Iris pigment epithelial cell (primary cell): ENCODE measurements at regions not wholly inside any gene's neighbourhood (a gene's known extent, or its start where the extent isn't known, plus 50 kb on each side); places are given as distances from the start of the nearest gene placed in this dataset.
"Not testable (repeated sequence)": the region's sequence is repeated elsewhere in the genome, so short reads cannot be mapped to it uniquely, and the experiment has no call there.

Experiments
- DNase-seq: peaks from one replicate; pipeline ENCODE4 v3.0.0-alpha.2; 2011; ENCODE audit warnings: low read depth

DNA sequence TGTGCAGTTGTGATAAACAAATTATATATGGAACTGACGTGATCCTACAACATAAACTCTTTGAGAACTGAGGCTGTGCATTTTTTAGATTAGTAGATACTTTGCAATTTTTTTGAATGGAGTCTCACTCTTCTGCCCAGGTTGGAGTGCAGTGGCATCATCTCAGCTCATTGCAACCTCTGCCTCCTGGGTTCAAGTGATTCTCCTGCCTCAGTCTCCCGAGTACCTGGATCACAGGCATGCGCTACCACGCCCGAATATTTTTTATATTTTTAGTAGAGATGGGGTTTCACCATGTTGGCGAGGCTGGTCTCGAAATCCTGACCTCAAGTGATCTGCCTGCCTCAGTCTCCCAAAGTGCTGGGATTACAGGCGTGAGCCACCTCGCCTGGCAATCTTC lies 145.9 kb downstream of the POTEH start:
- DNase-seq = not testable (repeated sequence)

DNA sequence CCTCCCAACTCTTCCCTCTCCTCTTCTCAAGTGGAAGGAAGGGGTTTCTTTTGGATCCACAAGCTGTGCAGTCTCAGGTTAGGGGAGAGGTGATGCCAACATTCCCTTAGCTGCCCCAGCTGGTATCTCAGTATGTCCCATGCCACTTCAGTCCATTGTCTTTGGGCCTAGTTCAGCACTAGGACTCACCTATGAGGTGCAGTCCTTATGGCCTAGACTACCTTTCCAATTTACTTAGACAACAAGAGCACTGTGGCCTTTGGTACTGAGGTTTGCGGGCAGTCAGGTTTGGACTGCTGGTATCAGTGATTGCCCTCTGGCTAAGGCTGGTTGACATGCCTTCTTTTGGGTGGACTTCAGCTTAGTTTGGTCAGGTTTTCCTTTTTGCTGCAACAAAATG lies 159.9 kb downstream of the POTEH start:
- DNase-seq = not testable (repeated sequence)

DNA sequence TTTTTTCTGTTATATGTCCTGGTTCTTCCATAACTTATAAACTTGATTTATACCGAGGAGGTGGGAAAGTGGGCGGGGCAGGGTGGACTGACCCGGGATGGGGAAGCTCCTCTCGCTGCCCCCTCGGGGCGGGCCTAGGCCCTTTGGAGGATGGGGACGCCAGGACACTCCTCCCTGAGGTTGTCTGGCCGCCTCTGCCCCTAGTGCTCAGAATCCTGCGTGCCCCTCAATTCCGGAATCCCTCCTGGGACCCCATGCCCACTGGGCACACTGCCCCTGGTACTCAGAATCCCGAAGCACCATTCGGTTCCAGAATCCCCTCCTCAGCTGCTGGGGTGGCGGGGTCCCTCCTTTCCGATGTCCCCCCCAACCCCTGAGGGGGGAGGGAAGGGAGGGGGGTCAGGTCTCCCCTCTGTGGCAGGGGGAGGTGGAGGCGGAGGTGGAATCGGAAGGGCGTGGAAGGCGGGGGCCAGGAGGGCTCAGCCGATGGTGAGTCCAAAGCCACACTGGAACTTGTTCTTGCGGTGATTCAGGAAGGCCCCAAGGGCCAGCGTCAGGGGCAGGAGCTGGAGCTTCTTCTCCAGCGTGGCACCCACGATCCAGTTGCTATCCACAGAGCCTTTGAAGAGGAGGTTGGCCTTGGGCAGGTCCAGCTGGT lies 164.0 kb downstream of the POTEH start:
- not testable (repeated sequence) for DNase-seq

DNA sequence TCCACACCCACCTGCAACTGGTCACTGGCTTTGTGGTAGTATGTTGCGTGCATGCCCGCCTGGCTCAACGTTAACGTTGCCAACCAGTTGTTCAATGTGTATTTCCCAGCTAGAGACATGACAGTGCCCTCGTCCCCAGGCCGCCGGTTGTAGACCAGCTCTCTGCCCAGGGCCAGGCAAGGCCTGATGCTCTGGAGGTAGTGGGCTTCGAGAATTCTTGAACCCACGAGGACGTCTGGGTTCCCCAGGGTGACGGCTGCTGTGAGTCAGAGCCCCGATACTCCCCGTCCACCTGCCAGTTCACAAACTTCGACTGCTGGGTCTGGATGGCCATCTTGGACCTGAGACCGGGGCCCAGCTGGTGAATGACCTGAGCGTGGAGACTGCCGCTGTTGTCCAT lies 164.6 kb downstream of the POTEH start:
- DNase-seq = peak; percentile 0

DNA sequence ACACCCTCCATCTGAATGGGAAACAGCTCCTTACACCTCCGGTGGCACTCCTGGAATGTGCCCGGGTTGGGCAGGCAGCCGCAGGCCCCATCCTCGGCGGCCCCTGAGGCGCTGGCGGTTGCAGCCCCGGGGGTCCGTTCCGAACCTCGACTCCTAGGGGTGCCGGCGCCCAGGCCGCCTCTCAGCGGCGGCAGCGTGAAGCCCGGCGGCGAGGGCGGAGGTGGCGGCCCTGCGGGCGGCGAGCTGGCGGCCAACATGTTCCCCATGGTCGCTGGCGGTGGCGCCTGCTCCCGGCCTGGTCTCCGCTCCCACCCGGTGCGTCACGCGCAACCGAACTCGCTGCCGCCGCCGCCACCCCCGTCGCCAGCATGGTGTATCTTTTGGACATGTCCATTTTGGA lies 165.2 kb downstream of the POTEH start:
- not testable (repeated sequence) for DNase-seq

- not testable (repeated sequence) for DNase-seq
Observed at GRCh38 chr22:15880926-15881325, 191.1 kb downstream of the POTEH start.

DNA sequence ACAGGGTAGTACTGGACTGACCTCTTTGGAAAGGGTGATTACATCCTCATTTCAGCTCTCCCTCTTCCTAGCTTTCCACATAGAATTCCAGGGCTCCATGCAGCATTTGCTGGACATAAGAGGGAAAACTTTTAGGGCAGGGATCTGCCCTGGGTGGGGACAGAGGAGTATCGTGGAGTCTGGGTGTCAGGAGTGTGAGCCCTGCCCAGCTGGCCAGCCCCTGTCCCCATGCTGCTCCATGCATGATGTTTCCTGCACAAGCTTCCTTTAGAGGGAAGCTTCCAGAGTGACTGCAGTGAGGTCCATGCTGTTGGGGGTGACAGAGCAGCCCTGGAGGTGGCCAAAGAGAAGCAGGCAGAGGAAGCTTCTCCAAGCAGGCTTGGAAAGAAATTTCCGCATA lies 214.5 kb downstream of the POTEH start:
- not testable (repeated sequence) for DNase-seq

- DNase-seq = not testable (repeated sequence)
Observed at GRCh38 chr22:15911704-15912103, 221.9 kb downstream of the POTEH start.

DNA sequence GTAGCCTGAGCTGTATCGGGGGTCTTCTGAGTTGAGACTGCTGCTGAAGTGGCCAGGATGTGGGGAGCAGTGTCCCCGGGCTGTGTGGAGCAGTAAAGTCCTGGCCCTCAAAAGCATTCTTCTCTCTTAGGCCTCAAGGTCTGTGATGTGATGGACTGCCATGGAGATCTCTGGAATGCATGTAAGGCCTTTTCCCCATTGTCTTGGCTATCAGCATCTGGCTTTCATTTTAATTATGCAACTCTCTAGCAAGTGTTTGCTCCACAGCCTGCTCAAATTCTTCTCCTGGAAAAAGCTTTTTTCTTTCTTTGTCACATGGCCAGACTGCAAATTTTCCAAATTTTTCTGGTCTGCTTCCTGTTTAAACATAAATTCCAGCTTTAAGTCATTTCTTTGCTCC lies 229.3 kb downstream of the POTEH start:
- DNase-seq = not testable (repeated sequence)

GRCh38 chr22:15920941-15921340 lies 231.1 kb downstream of the POTEH start:
- not testable (repeated sequence) for DNase-seq

- DNase-seq = not testable (repeated sequence)
Observed at GRCh38 chr22:15922132-15922531, 232.3 kb downstream of the POTEH start.

- not testable (repeated sequence) for DNase-seq
Observed at GRCh38 chr22:15922666-15923065, 232.8 kb downstream of the POTEH start.

DNA sequence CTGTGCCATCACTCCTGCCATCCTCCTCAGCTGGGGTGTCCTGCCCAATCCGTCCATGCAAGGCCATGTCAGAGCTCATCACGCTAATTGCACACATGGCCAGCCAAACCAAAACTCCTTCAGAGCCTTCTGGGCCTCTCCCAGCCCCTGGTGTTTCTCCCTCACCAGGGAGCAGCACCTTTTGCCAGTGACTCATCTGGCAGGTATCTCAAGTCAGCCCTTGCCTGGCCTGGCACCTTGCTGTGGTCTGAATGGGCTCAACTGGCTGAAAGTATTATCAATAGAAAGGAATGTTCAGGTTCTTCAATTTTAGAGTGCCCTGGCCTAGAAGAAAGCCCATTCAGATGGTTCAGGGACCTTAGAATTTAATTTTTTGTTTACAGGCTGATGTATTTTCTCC lies 235.0 kb downstream of the POTEH start:
- DNase-seq = not testable (repeated sequence)

GRCh38 chr22:15927172-15927571 lies 237.3 kb downstream of the POTEH start:
- DNase-seq = not testable (repeated sequence)
